ENCODE measurements at regions not wholly inside any gene's neighbourhood (a gene's known extent, or its start where the extent isn't known, plus 50 kb on each side); places are given as distances from the start of the nearest gene placed in this dataset.

DNA sequence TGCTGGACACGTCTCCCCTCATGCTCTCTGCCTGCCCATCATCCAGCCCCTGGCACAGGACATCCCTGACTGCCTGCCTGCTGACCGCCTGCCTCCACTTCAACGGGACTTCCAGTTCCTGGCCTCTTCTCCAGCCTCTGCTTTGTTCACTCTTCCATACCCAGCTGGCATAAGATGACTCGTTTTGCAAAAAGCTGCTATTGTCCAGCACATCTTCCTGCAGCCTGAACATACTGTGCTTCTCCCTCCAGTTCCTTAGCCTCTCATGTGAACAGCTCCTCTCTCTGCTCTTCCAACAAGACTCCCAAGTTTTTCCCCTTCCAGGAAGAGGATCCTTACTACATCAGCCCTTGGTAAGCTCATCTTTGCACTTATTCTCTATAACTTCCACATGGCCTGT is 62.4 kb upstream of the SKOR2 start:
- Histone ChIP-seq H3K4me2 (ENCODE audit: low read length) (no peak overlapping the region), H3K4me1 (ENCODE audit: control insufficient read depth, low read length) (no peaks in the 10 kb centered on the region), H3K27ac (ENCODE audit: low read depth, low read length) (no peak overlapping the region), H3K9me3 (ENCODE audit: control insufficient read depth, insufficient read depth, low read length) (no peaks in the 10 kb centered on the region), H3F3A (ENCODE audit: control insufficient read depth, insufficient read depth) (no peaks in the 10 kb centered on the region), H3K4me3 (ENCODE audit: low read length) (no peak overlapping the region), H3K79me2 (ENCODE audit: control insufficient read depth, low read length) (no peaks in the 10 kb centered on the region), H4K20me1 (ENCODE audit: control insufficient read depth, insufficient read depth, low read depth, low read length) (no peaks in the 10 kb centered on the region), H3K36me3 (ENCODE audit: control insufficient read depth, low read length) (no peaks in the 10 kb centered on the region), H3K9me2 (replicated peaks; ENCODE audit: control insufficient read depth, low read length) (no peaks in the 10 kb centered on the region), H3K27me3 (ENCODE audit: control insufficient read depth, low read length) (peaks cover 4% of the 10 kb centered on the region; the same call in 1 of the 2 replicates)
- TF ChIP-seq EZH2phosphoT487 (IDR thresholded peaks at IDR 0.05; ENCODE audit: borderline replicate concordance, low read length) (no peak), CTCF (IDR thresholded peaks at IDR 0.05; ENCODE audit: low read depth, low read length, poor library complexity, severe bottlenecking) (no peak)

GRCh38 chr18:47311585-47311984 is 60.1 kb upstream of the SKOR2 start:
- no peaks in the 10 kb centered on the region for H3K36me3 ChIP-seq (ENCODE audit: control insufficient read depth, low read length)
- no peaks in the 10 kb centered on the region for H3K9me3 ChIP-seq (ENCODE audit: control insufficient read depth, insufficient read depth, low read length)
- H3K27me3 ChIP-seq (ENCODE audit: control insufficient read depth, low read length) = peaks cover 4% of the 10 kb centered on the region; the same call in 1 of the 2 replicates
- H4K20me1 ChIP-seq (ENCODE audit: control insufficient read depth, insufficient read depth, low read depth, low read length) = no peaks in the 10 kb centered on the region
- H3F3A ChIP-seq (ENCODE audit: control insufficient read depth, insufficient read depth) = no peaks in the 10 kb centered on the region
- no peak overlapping the region for H3K4me3 ChIP-seq (ENCODE audit: low read length)
- H3K27ac ChIP-seq (ENCODE audit: low read depth, low read length) = no peak overlapping the region
- no peaks in the 10 kb centered on the region for H3K79me2 ChIP-seq (ENCODE audit: control insufficient read depth, low read length)
- no peaks in the 10 kb centered on the region for H3K4me1 ChIP-seq (ENCODE audit: control insufficient read depth, low read length)
- H3K9me2 ChIP-seq (replicated peaks; ENCODE audit: control insufficient read depth, low read length) = no peaks in the 10 kb centered on the region
- no peak overlapping the region for H3K4me2 ChIP-seq (ENCODE audit: low read length)
- TF ChIP-seq CTCF (IDR thresholded peaks at IDR 0.05; ENCODE audit: low read depth, low read length, poor library complexity, severe bottlenecking) = no peak
- no peak for TF ChIP-seq EZH2phosphoT487 (IDR thresholded peaks at IDR 0.05; ENCODE audit: borderline replicate concordance, low read length)

All from DOHH2 (cell line).